Ishikawa (cell line): ENCODE measurements at regions not wholly inside any gene's neighbourhood (a gene's known extent, or its start where the extent isn't known, plus 50 kb on each side); places are given as distances from the start of the nearest gene placed in this dataset.

Experiments used
- CEBPB ChIP-seq: IDR thresholded peaks from 2 replicates; pipeline ENCODE4 v1.6.1; 2012
- EGR1 ChIP-seq: IDR thresholded peaks from 2 replicates; pipeline ENCODE4 v1.6.1; 2012
- EP300 ChIP-seq: IDR thresholded peaks from 2 replicates; pipeline ENCODE4 v1.6.1; 2012; ENCODE audit warnings: borderline replicate concordance
- FOXM1 ChIP-seq: IDR thresholded peaks from 2 replicates; pipeline ENCODE4 v1.6.1; 2012; ENCODE audit warnings: low read depth, borderline replicate concordance
- RAD21 ChIP-seq: IDR thresholded peaks from 2 replicates; pipeline ENCODE4 v1.6.1; 2012; ENCODE audit warnings: low read depth
- TAF1 ChIP-seq: IDR thresholded peaks from 2 replicates; pipeline ENCODE4 v1.6.1; 2012; ENCODE audit warnings: low read depth, mild to moderate bottlenecking
- TCF12 ChIP-seq: IDR thresholded peaks from 2 replicates; pipeline ENCODE4 v1.6.1; 2012; ENCODE audit warnings: low read depth
- YY1 ChIP-seq: IDR thresholded peaks from 2 replicates; pipeline ENCODE4 v1.6.1; 2012; ENCODE audit warnings: low read depth
- ZBTB7A ChIP-seq: IDR thresholded peaks from 2 replicates; pipeline ENCODE4 v1.6.1; 2012; ENCODE audit warnings: low read depth
- TF ChIP-seq, protein P1 (sequence below): IDR thresholded peaks from 2 replicates; pipeline ENCODE4 v1.6.1; 2012
- TF ChIP-seq, protein P2 (sequence below): IDR thresholded peaks from 2 replicates; pipeline ENCODE4 v1.6.1; 2012
- TF ChIP-seq, protein P3 (sequence below): IDR thresholded peaks from 2 replicates; pipeline ENCODE4 v1.6.1; 2012; ENCODE audit warnings: low read depth, mild to moderate bottlenecking

DNA sequence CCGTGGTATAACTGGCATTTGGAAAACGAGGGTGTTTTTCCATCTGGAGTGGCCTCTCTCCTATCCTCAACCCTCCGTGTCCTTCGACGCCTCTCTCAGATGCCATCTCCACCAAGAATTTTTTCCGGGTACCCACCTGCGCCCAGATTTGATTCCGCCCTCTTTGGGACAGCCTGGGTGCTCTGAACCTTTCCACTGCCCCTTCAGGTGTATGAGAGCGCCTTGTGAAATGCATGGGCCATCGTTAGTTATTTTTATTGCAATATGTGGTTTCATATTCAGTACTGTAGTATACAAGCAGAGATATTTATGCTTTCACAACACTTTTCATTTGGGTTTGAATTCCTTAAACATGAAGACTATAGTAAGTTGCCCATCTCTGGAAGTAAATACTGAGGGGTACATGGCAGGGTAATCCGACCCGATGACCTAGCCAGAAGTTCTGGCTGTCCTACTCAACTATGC is 78.2 kb upstream of the IFNE start:
- TF ChIP-seq, protein P1, sequence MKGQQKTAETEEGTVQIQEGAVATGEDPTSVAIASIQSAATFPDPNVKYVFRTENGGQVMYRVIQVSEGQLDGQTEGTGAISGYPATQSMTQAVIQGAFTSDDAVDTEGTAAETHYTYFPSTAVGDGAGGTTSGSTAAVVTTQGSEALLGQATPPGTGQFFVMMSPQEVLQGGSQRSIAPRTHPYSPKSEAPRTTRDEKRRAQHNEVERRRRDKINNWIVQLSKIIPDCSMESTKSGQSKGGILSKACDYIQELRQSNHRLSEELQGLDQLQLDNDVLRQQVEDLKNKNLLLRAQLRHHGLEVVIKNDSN: no peak
- no peak for TF ChIP-seq YY1
- no peak for TF ChIP-seq EGR1
- TF ChIP-seq, protein P2, sequence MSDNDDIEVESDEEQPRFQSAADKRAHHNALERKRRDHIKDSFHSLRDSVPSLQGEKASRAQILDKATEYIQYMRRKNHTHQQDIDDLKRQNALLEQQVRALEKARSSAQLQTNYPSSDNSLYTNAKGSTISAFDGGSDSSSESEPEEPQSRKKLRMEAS: no peak
- TF ChIP-seq ZBTB7A: no peak
- TF ChIP-seq, protein P3, sequence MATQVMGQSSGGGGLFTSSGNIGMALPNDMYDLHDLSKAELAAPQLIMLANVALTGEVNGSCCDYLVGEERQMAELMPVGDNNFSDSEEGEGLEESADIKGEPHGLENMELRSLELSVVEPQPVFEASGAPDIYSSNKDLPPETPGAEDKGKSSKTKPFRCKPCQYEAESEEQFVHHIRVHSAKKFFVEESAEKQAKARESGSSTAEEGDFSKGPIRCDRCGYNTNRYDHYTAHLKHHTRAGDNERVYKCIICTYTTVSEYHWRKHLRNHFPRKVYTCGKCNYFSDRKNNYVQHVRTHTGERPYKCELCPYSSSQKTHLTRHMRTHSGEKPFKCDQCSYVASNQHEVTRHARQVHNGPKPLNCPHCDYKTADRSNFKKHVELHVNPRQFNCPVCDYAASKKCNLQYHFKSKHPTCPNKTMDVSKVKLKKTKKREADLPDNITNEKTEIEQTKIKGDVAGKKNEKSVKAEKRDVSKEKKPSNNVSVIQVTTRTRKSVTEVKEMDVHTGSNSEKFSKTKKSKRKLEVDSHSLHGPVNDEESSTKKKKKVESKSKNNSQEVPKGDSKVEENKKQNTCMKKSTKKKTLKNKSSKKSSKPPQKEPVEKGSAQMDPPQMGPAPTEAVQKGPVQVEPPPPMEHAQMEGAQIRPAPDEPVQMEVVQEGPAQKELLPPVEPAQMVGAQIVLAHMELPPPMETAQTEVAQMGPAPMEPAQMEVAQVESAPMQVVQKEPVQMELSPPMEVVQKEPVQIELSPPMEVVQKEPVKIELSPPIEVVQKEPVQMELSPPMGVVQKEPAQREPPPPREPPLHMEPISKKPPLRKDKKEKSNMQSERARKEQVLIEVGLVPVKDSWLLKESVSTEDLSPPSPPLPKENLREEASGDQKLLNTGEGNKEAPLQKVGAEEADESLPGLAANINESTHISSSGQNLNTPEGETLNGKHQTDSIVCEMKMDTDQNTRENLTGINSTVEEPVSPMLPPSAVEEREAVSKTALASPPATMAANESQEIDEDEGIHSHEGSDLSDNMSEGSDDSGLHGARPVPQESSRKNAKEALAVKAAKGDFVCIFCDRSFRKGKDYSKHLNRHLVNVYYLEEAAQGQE: no peak
- no peak for TF ChIP-seq TAF1
- TF ChIP-seq CEBPB: no peak
- TF ChIP-seq RAD21: no peak
- no peak for TF ChIP-seq EP300
- TF ChIP-seq TCF12: no peak
- TF ChIP-seq FOXM1: no peak
